ENCODE measurements at regions not wholly inside any gene's neighbourhood (a gene's known extent, or its start where the extent isn't known, plus 50 kb on each side); places are given as distances from the start of the nearest gene placed in this dataset.

DNA sequence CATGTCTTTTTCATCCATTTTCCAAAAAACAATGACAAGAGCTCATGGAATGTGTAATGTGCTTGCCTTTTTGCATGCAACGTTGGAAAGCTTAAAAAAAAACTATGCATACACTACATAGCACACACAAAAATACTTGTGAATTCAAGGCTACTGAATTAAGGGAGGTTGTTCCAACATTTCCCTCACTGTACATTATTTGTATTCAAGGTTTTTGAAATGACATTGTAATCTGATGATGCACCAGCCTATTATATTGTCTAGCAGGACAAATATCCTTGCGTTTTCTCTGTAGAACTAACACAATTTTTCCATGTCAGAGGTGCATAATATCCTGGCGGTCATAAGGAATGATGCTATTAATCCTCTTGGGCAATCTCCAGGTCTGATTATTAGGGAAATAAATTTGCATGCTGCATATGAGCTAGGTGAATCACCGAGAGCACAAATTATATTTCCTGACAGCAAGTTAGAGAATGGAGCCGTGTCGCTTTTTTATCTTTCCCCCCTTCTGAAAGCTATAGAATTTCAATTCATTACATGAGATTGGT lies 836.9 kb upstream of the FANCL start:
- TF ChIP-seq, protein P1, sequence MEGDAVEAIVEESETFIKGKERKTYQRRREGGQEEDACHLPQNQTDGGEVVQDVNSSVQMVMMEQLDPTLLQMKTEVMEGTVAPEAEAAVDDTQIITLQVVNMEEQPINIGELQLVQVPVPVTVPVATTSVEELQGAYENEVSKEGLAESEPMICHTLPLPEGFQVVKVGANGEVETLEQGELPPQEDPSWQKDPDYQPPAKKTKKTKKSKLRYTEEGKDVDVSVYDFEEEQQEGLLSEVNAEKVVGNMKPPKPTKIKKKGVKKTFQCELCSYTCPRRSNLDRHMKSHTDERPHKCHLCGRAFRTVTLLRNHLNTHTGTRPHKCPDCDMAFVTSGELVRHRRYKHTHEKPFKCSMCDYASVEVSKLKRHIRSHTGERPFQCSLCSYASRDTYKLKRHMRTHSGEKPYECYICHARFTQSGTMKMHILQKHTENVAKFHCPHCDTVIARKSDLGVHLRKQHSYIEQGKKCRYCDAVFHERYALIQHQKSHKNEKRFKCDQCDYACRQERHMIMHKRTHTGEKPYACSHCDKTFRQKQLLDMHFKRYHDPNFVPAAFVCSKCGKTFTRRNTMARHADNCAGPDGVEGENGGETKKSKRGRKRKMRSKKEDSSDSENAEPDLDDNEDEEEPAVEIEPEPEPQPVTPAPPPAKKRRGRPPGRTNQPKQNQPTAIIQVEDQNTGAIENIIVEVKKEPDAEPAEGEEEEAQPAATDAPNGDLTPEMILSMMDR (IDR thresholded peaks at IDR 0.05; ENCODE audit: insufficient read depth, low read length, poor library complexity, severe bottlenecking): no peak
- no peak for TF ChIP-seq EZH2phosphoT487 (conservative IDR thresholded peaks at IDR 0.05; ENCODE audit: low read length)
